Muscle layer of colon (tissue), 2 donors: ENCODE measurements at regions not wholly inside any gene's neighbourhood (a gene's known extent, or its start where the extent isn't known, plus 50 kb on each side); places are given as distances from the start of the nearest gene placed in this dataset.
"Not testable (repeated sequence)": the region's sequence is repeated elsewhere in the genome, so short reads cannot be mapped to it uniquely, and the experiment has no call there.

Experiments
- H3K27ac ChIP-seq: one replicate; pipeline ENCODE4 v1.7.0; 2013; ENCODE audit warnings: low read depth, mild to moderate bottlenecking, low read length, moderate library complexity
- H3K27me3 ChIP-seq, 2 donors: one replicate each; pipeline ENCODE4 v1.7.0; 2013; ENCODE audit warnings: low read length in 2 of 2, mild to moderate bottlenecking in 2 of 2; ENCODE audit not compliant: insufficient read depth in 2 of 2, control insufficient read depth in 1 of 2
- H3K36me3 ChIP-seq: one replicate; pipeline ENCODE4 v1.7.0; 2013; ENCODE audit warnings: mild to moderate bottlenecking, low read length; ENCODE audit not compliant: insufficient read depth
- H3K4me1 ChIP-seq: one replicate; pipeline ENCODE4 v1.7.0; 2013; ENCODE audit warnings: mild to moderate bottlenecking, low read length; ENCODE audit not compliant: insufficient read depth
- H3K4me3 ChIP-seq, 2 donors: one replicate each; pipeline ENCODE4 v1.7.0; 2013; ENCODE audit warnings: low read length in 2 of 2, low read depth in 1 of 2, mild to moderate bottlenecking in 1 of 2, moderate library complexity in 1 of 2
- H3K9ac ChIP-seq: one replicate; pipeline ENCODE4 v1.7.0; 2013; ENCODE audit warnings: low read length
- H3K9me3 ChIP-seq: one replicate; pipeline ENCODE4 v1.7.0; 2013; ENCODE audit warnings: mild to moderate bottlenecking, low read length
- donor health status: abdominal sarcoma.
- donor health status: Adenocarcinoma of cecum.

DNA sequence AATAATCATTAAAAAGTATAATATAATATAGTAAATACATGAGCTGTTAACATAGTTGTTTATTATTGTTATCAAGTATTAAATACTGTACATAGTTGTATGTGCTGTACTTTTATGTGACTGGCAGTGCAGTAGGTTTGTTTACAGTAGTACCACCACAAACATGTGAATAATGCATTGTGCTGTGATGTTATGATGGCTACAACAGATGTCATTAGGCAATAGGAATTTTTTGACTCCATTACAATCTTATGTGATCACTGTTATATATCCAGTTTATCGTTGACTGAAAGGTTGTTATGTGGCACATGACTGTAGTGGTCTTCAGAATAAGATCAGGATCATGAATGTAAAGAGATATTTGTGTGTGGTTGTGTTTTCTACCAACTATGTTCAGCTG lies 577.8 kb downstream of the JRKL start:
- Histone ChIP-seq H3K9ac (no peak overlapping the region), H3K4me3 (no peak overlapping the region), H3K27me3 (no peaks in the 10 kb centered on the region), H3K27ac (no peak overlapping the region), H3K4me1 (no peaks in the 10 kb centered on the region), H3K9me3 (no peaks in the 10 kb centered on the region), H3K36me3 (no peaks in the 10 kb centered on the region)

DNA sequence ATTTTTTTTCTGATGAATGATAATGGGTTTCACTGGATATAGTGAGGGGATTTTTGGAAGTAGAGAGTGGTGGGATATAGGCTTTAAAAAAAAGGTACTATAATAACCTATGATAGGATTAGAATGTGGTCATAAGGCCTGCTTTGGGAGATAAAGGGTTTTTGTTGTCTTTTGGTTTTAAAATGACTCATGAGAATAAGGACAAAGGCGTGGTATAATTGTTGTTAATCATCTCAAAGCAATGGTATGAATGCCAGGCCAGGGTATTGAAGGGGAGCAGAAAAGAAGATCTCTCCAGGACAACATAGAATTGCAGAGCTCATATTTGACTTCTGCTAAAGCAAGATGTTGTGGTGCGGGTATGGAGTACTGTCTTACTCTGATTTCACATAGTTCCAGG lies 579.4 kb downstream of the JRKL start:
- H3K4me3 ChIP-seq: no peak overlapping the region
- H3K9me3 ChIP-seq: no peaks in the 10 kb centered on the region
- H3K9ac ChIP-seq: no peak overlapping the region
- H3K27ac ChIP-seq: no peak overlapping the region
- no peaks in the 10 kb centered on the region for H3K36me3 ChIP-seq
- H3K27me3 ChIP-seq: no peaks in the 10 kb centered on the region
- no peaks in the 10 kb centered on the region for H3K4me1 ChIP-seq

DNA sequence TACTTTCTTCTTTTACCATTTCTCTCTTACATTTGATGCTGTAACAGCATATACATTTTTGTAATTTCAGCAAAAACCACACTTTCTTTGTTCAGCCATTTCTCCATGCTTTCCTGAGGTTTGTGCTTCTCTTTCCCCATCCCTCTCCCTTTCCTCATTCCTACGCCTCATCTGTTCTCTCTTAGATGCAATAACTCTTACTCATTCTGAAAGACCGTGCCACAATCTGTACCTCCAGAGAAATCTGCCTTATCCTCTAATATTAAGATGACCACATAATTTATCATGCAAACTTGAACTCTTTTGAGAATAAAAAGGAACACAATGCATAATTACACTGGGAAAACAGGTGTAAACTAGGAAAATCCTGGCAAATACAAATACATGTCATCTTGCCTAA lies 588.9 kb downstream of the JRKL start:
- Histone ChIP-seq H3K9ac (no peak overlapping the region), H3K4me3 (no peak overlapping the region), H3K4me1 (no peaks in the 10 kb centered on the region), H3K9me3 (no peaks in the 10 kb centered on the region), H3K36me3 (no peaks in the 10 kb centered on the region), H3K27ac (no peak overlapping the region), H3K27me3 (no peaks in the 10 kb centered on the region)

DNA sequence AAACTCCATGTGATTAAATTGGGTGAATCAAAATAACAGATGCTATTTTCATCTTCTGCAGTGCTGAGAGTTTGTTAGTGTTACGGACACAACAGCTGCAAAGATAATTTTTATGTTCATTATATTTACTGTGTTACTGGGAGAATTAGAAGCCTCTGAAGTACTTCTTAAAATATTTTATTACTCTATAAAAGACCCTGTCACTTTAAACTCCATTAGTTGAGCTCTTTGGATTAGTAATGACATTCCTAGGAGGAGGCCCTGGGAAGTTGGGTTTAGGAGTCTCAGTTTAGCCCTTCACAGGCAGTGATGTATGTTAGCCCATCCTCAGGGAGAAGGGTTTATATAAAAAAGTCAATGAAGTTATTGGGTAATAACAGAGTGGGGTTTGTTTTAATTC lies 596.7 kb downstream of the JRKL start:
- no peaks in the 10 kb centered on the region for H3K27me3 ChIP-seq
- no peaks in the 10 kb centered on the region for H3K9me3 ChIP-seq
- no peaks in the 10 kb centered on the region for H3K36me3 ChIP-seq
- H3K4me3 ChIP-seq: no peak overlapping the region
- H3K27ac ChIP-seq: no peak overlapping the region
- H3K4me1 ChIP-seq: no peaks in the 10 kb centered on the region
- no peak overlapping the region for H3K9ac ChIP-seq

DNA sequence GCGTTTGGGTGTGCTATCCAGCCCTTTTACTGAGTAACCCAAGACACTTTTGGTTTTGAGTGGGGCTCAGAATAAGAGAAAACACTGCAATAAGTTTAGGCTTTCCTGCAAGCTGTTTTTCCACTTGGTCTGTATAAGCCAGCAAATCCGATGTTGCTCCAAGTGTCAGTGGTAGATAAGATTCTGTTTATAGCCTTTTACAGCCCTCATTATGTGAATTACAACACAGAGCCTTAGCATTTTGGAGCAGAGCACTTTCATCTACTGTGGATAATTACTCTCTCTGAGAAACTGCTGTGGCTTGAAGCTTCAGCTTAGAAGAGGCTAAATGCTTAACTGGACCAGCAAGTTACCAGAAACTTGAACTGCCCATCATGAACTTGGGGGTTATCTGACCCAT lies 601.1 kb downstream of the JRKL start:
- no peak overlapping the region for H3K27ac ChIP-seq
- no peak overlapping the region for H3K4me3 ChIP-seq
- H3K9me3 ChIP-seq: no peaks in the 10 kb centered on the region
- H3K4me1 ChIP-seq: no peaks in the 10 kb centered on the region
- no peaks in the 10 kb centered on the region for H3K27me3 ChIP-seq
- no peak overlapping the region for H3K9ac ChIP-seq
- no peaks in the 10 kb centered on the region for H3K36me3 ChIP-seq

DNA sequence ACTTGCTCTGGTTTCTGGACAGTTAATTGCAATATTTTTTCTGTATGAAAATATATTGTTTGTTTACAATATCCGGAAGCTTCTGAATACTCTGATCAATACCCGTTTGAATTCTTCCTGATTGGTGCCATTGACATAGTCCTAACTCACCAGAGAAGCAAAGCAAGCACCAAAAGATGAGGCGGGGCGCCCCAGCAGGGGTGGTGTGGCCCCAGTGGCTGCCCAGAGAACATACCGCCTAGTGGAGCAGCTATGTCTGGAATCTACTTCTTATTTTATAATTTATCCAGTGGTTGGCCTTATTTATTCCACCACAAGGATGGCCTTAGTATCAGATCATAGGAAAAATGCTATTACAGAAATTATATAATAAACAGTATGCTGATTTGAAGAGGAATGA lies 610.7 kb downstream of the JRKL start:
- H3K27ac ChIP-seq: no peak overlapping the region
- H3K36me3 ChIP-seq: no peaks in the 10 kb centered on the region
- H3K4me3 ChIP-seq: no peak overlapping the region
- no peaks in the 10 kb centered on the region for H3K4me1 ChIP-seq
- no peaks in the 10 kb centered on the region for H3K9me3 ChIP-seq
- H3K9ac ChIP-seq: no peak overlapping the region
- H3K27me3 ChIP-seq: no peaks in the 10 kb centered on the region

DNA sequence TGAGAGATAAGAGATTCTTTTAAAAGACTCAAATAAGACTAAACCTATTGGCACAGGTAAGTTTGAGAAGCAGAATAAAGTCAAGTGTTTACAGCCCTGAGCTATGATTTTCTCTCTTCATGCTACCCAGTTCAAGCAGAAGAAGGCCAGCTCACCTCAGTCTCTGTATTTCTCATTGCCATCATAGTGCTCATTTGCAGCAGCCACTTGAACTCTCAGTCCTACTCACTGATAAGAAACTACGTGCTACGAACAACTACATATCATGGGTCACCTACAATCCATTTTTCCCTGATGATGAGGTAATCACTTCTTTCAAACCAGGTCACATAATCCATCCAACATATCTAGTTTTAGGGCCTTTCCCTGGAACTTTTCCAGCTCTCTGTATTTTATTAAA lies 617.5 kb downstream of the JRKL start:
- H3K27ac ChIP-seq: no peak overlapping the region
- H3K4me3 ChIP-seq: no peak overlapping the region
- H3K4me1 ChIP-seq: no peaks in the 10 kb centered on the region
- no peaks in the 10 kb centered on the region for H3K27me3 ChIP-seq
- H3K36me3 ChIP-seq: no peaks in the 10 kb centered on the region
- no peaks in the 10 kb centered on the region for H3K9me3 ChIP-seq
- H3K9ac ChIP-seq: no peak overlapping the region

DNA sequence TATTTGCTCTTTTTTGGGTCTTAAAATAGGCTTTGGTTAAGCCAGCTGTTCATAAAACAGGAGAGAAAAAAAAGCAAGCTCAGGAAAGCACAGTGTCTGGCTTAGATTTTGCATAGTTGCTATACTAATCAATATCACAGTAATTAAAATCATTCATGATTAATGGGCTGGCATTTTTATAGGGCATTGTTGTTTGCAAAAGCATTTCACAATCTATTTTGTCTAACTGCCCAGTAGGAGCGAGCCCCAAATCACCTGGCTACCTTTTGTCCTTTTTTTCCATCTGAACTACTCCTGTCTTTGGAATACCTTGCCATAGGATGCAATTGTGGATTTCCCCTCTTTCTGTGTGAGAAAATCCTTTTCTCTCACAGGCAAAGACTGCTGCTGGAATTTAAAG lies 619.8 kb downstream of the JRKL start:
- H3K4me3 ChIP-seq: no peak overlapping the region
- no peaks in the 10 kb centered on the region for H3K36me3 ChIP-seq
- no peak overlapping the region for H3K27ac ChIP-seq
- H3K9me3 ChIP-seq: no peaks in the 10 kb centered on the region
- no peak overlapping the region for H3K9ac ChIP-seq
- H3K27me3 ChIP-seq: no peaks in the 10 kb centered on the region
- H3K4me1 ChIP-seq: no peaks in the 10 kb centered on the region

DNA sequence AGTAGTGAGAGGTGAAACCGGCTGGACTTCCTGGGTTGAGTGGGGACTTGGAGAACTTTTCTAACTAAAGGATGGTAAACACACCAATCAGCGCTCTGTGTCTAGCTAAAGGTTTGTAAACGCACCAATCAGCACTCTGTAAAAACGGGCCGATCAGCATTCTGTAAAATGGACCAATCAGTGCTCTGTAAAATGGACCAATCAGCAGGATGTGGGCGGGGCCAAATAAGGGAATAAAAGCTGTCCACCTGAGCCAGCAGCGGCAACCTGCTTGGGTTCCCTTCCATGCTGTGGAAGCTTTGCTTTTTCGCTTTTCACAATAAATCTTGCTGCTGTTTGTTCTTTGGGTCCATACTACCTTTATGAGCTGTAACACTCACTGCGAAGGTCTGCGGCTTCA lies 621.2 kb downstream of the JRKL start:
- H3K27ac ChIP-seq, H3K27me3 ChIP-seq, H3K36me3 ChIP-seq, H3K4me3 ChIP-seq, H3K4me1 ChIP-seq, H3K9ac ChIP-seq, H3K9me3 ChIP-seq: not testable (repeated sequence)

DNA sequence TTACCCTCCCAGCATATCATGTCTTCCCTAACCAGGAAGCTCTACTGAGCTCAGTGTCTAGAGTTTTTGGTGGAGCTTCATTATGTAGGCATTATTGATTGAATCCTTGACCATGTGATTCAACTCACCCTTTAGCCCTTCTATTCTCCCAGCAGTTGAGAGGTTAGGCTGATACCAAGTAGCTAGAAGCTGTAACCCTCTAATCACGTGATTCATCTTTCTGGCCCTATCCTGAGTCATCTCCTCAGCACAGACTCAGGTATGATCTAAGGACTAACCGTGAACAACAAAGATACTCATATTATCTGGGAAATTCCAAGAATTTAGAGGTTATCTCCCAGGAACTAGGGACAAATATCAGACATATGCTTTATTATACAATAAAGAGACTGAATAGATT lies 625.5 kb downstream of the JRKL start:
- Histone ChIP-seq H3K27me3 (no peaks in the 10 kb centered on the region), H3K9ac (no peak overlapping the region), H3K27ac (no peak overlapping the region), H3K9me3 (no peaks in the 10 kb centered on the region), H3K4me3 (no peak overlapping the region), H3K36me3 (no peaks in the 10 kb centered on the region), H3K4me1 (no peaks in the 10 kb centered on the region)

DNA sequence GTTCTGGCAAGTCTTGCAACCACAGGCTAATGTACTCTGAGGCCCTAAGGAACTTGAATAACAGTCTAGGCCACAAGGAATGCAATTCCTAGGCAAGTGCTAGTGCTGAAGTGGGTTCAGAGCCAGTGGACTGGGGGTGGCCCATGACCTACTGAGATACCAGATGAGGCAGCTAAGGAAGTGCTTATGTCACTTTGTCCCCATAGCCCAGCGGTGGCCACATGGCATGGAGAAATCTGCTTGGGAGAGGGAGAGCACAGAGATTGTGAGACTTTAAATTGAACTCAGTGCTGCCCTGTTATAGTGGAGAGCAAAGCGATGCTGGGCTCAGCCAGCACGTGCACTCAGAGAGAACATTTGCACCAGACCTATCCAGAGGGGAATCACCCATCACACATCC lies 629.5 kb downstream of the JRKL start:
- no peak overlapping the region for H3K4me3 ChIP-seq
- H3K36me3 ChIP-seq: no peaks in the 10 kb centered on the region
- no peak overlapping the region for H3K9ac ChIP-seq
- no peaks in the 10 kb centered on the region for H3K27me3 ChIP-seq
- no peak overlapping the region for H3K27ac ChIP-seq
- no peaks in the 10 kb centered on the region for H3K9me3 ChIP-seq
- no peaks in the 10 kb centered on the region for H3K4me1 ChIP-seq

DNA sequence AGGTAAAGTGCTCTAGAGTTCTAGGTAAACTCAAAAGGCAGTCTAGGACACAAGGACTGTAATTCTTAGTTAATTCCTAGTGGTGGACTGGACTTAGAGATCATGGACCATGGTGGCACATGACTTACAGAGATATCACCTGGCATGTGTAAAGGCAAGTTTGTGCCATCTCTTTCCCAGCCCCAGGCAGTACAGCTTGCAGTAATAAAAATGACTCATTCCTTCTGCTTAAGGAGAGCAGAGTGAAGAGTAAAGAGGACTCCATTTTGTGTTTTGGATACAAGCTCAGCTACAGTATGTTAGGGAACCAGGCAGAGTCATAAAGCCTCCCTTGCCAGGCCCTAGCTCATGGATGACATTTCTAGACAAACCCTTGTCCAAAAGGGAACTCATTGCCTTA lies 629.9 kb downstream of the JRKL start:
- H3K36me3 ChIP-seq: no peaks in the 10 kb centered on the region
- no peak overlapping the region for H3K27ac ChIP-seq
- no peak overlapping the region for H3K4me3 ChIP-seq
- H3K27me3 ChIP-seq: no peaks in the 10 kb centered on the region
- no peaks in the 10 kb centered on the region for H3K9me3 ChIP-seq
- no peaks in the 10 kb centered on the region for H3K4me1 ChIP-seq
- no peak overlapping the region for H3K9ac ChIP-seq

DNA sequence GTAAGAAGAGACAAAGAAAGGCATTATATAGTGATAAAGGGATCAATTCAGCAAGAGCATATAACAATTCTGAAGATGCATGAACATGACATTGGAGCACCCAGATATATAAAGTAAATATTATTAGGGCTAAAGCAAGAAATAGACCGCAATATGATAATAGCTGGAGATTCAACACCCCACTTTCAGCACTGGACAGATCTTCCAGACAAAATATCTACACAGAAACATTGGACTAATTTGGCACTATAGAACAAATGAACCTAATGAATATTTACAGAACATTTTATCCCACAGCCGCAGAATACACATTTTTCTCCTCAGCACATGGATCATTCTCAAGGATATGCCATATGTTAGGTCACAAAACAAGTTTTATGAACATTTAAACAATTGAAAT lies 633.1 kb downstream of the JRKL start:
- no peaks in the 10 kb centered on the region for H3K9me3 ChIP-seq
- no peaks in the 10 kb centered on the region for H3K36me3 ChIP-seq
- H3K27me3 ChIP-seq: no peaks in the 10 kb centered on the region
- H3K27ac ChIP-seq: no peak overlapping the region
- no peak overlapping the region for H3K4me3 ChIP-seq
- H3K4me1 ChIP-seq: no peaks in the 10 kb centered on the region
- H3K9ac ChIP-seq: no peak overlapping the region
